Fibroblast of pulmonary artery (primary cell): ENCODE measurements at regions not wholly inside any gene's neighbourhood (a gene's known extent, or its start where the extent isn't known, plus 50 kb on each side); places are given as distances from the start of the nearest gene placed in this dataset.
"Not testable (repeated sequence)": the region's sequence is repeated elsewhere in the genome, so short reads cannot be mapped to it uniquely, and the experiment has no call there.

Experiments used
- DNase-seq: peaks from one replicate; pipeline ENCODE4 v3.0.0-alpha.2; 2010; ENCODE audit warnings: low read depth
- H3K4me3 ChIP-seq: replicated peaks from 2 replicates; pipeline ENCODE4 v1.5.1; 2011; ENCODE audit warnings: low read depth, mild to moderate bottlenecking, control low read depth, low read length, moderate library complexity
- TF ChIP-seq, protein P1 (sequence below): IDR thresholded peaks from 2 replicates; pipeline ENCODE4 v1.5.1; 2011; ENCODE audit warnings: mild to moderate bottlenecking, control low read depth, low read length, inconsistent platforms; ENCODE audit errors: missing control alignments

DNA sequence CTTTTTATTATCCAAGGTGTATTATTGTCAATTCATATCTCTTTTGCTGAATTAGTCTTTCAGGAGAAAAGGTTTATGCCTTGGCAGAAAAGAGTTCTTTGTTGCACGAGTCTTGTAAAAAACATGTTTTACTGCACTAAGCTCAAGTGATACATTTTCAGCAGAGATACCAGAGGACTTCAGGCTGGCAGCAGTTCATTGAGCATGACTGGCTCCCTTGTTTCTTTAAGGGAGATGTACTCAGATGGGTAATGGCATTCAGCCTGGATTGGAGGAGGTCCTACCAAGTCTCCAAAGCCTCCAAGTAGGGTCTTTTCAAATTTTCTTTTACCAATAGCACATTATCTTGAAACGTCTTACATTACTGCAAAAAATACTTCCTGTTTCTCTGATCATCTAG is 400.1 kb downstream of the NSUN3 start:
- no peak overlapping the region for H3K4me3 ChIP-seq
- TF ChIP-seq, protein P1, sequence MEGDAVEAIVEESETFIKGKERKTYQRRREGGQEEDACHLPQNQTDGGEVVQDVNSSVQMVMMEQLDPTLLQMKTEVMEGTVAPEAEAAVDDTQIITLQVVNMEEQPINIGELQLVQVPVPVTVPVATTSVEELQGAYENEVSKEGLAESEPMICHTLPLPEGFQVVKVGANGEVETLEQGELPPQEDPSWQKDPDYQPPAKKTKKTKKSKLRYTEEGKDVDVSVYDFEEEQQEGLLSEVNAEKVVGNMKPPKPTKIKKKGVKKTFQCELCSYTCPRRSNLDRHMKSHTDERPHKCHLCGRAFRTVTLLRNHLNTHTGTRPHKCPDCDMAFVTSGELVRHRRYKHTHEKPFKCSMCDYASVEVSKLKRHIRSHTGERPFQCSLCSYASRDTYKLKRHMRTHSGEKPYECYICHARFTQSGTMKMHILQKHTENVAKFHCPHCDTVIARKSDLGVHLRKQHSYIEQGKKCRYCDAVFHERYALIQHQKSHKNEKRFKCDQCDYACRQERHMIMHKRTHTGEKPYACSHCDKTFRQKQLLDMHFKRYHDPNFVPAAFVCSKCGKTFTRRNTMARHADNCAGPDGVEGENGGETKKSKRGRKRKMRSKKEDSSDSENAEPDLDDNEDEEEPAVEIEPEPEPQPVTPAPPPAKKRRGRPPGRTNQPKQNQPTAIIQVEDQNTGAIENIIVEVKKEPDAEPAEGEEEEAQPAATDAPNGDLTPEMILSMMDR, result no peak
- DNase-seq, result no peak

DNA sequence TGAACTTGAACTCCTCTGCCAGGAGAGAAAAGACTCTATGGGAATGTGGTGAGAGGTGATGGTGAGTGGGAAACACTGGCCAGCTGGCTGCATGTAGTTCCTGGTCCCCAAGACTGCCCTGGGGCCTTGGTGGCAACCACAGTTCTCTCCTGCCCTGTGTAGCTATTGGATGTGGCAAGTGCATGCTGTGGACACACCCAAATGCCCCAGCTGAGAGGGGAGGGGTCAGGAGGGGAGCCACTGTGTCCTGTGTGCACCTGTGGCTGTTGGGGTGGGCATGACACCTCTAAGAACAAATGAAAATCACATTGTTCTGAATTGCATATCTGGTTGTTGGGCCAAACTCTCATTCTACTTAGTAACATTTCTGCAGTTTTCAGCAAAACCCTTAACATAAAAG is 409.6 kb downstream of the NSUN3 start:
- H3K4me3 ChIP-seq, result no peak overlapping the region
- no peak for DNase-seq
- TF ChIP-seq, protein P1, result no peak

DNA sequence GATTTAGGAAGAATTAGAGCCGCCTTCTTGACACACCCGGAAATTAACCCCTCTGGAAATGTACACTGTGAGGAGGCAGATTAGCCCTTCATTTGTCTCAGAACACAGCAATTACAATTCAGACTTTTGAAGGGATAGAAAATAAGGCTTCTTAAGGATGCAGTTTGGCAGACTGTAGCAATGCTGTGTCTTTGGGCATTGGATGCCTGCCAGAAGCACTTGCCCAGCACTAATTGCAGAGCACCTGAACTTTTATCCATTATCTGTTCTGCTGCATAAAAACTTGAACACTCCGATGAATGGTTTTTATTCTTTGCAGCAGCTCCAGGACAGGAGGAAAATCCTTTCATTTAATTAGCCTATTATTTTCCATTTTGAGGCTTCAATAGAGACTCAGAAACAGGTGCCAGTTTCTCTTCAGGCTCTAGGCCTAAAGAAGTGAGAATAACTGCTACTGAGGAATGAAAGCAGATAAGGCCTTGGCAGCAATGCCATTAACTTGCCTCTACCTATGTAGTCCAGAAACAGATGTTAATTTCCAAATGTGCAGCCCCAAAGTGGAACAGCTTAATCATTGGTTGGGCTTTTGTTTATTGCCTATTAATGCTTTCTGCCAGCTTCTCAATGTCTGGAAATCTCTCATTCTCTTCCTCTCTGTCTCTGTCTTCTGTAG is 418.5 kb downstream of the NSUN3 start:
- no peak for DNase-seq
- H3K4me3 ChIP-seq, result no peak overlapping the region
- TF ChIP-seq, protein P1, result no peak

DNA sequence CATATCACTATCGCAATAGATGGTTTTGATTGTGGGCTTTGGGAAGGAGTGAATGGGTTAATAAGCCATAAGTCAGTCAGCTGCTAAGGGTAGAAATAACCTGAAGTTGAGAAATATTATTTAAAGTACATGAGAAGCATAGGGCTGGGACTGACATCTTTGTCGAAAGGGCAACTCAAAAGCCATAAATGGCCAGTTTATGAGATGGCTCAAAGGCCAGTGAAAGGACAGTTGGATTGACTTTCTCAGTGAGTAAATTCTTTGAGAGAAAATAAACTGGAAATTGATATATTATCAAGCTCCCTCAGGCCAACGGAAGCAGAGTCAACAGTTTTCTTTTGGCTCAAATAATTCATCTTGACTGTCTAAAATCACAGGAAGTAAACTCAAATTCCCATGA is 419.8 kb downstream of the NSUN3 start:
- DNase-seq, result no peak
- TF ChIP-seq, protein P1, result no peak
- no peak overlapping the region for H3K4me3 ChIP-seq

DNA sequence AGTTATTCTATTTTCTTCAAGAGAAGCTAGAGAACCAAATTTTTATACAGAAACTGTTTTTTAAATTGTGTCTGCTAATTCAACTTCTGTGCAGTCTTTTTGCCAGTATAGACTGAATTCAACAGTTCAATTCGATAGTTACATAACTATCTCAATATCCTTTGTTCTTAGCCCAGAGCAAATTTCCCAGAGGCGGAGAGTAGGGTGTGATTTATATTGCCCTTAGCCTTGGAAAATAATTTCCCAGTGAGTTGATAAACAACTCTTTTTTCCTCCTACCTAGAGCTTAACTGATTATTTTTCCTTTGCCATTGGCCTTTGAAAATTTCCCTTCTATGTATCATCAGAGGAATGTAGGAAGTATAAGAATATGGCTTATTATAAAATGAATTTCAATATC is 420.5 kb downstream of the NSUN3 start:
- H3K4me3 ChIP-seq, result no peak overlapping the region
- DNase-seq, result no peak
- TF ChIP-seq, protein P1, result no peak

DNA sequence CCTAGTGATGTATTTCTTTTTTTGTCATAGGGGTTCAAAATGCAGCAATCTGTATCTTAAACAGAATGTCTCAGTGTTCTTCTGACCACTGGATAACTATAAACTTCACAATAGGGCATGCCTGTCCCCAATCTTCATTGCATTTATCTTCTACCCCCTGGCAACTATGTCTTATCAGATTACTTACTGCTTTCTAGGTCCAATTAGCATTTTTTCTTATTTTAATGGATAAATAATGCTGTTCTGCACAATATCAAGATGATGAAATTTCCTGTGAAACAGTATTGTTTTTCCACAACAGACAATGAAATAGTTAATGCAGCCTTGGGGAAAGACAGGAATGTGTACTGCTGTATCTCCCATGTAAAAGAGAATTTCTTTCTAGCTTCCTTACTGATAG is 432.1 kb downstream of the NSUN3 start:
- no peak overlapping the region for H3K4me3 ChIP-seq
- DNase-seq, result no peak
- TF ChIP-seq, protein P1, result no peak

DNA sequence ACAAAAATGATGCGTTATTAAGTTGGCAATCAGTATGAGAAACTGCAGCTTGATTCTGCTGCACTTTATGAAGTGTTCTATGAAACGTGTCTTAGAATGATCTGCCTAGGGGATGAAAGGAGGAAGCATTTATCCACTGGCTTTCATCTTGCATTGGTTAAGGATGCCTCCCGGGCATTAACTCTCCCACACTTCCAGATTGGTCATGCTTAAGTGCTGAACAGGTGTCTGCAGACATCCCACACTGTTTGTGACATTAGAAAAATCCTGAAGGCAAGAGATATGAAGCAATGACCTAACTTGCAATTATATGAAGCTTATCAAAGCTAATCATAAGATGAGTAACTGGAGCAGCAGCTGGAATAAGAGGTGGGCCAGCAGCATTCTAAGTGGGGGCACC is 437.3 kb downstream of the NSUN3 start:
- H3K4me3 ChIP-seq, result no peak overlapping the region
- DNase-seq, result no peak

DNA sequence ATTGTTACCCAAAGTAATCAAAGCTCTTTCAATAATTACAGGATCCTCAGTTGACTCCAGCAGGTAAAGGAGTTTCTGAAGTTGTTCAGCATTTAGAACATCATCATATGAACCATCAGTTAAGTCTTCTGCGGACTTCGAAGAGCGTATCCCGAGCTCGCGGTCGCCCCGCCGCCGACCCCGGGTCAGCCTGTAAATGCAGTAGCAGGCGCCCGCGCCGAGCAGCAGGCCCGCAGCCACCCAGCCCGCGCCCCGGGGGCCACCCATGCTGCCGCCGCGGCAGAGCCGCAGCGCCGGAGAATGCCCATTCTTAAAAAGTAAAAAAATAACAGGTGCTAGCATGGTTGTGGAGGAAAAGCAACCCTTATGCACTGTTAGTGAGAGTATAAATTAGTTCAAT is 444.5 kb downstream of the NSUN3 start:
- not testable (repeated sequence) for DNase-seq, H3K4me3 ChIP-seq

More for the DNA sequence above, 437.3 kb downstream of the NSUN3 start:
- TF ChIP-seq, protein P1, result no peak
